HFFc6 (cell line): ENCODE measurements at regions not wholly inside any gene's neighbourhood (a gene's known extent, or its start where the extent isn't known, plus 50 kb on each side); places are given as distances from the start of the nearest gene placed in this dataset.

Experiments used
- DNase-seq: peaks from one replicate; pipeline ENCODE4 v3.0.0-alpha.2; 2018
- H3K27ac Mint-ChIP-seq: 2 replicates; pipeline ENCODE4 v1.8.0; 2020; ENCODE audit warnings: mild to moderate bottlenecking, mixed read lengths
- H3K27me3 Mint-ChIP-seq: 2 replicates; pipeline ENCODE4 v1.8.0; 2021; ENCODE audit warnings: mild to moderate bottlenecking, moderate library complexity, mixed read lengths; ENCODE audit not compliant: insufficient read depth
- H3K36me3 Mint-ChIP-seq: 2 replicates; pipeline ENCODE4 v1.8.0; 2021; ENCODE audit warnings: low read depth, mixed read lengths
- H3K4me1 Mint-ChIP-seq: 2 replicates; pipeline ENCODE4 v1.8.0; 2020; ENCODE audit warnings: low read depth, mixed read lengths
- H3K4me3 Mint-ChIP-seq: 2 replicates; pipeline ENCODE4 v1.8.0; 2020; ENCODE audit warnings: mild to moderate bottlenecking, moderate library complexity, mixed read lengths
- H3K9me3 Mint-ChIP-seq: 2 replicates; pipeline ENCODE4 v1.8.0; 2020; ENCODE audit warnings: mild to moderate bottlenecking, mixed read lengths
- CTCF ChIP-seq: fragments of 200-600 bp; sonication (generic); IDR thresholded peaks from 2 replicates; pipeline ENCODE4 v1.5.0; 2021; ENCODE audit warnings: antibody characterized with exemption, mild to moderate bottlenecking

GRCh38 chr2:21314322-21314835, 190.6 kb downstream of the TDRD15 start:
- no peak overlapping the region for H3K4me3 Mint-ChIP-seq
- peaks cover 41% of the 10 kb centered on the region for H3K9me3 Mint-ChIP-seq

GRCh38 chr2:21317131-21317530, 193.4 kb downstream of the TDRD15 start:
- peak; percentile 60 for TF ChIP-seq CTCF
- Mint-ChIP-seq H3K9me3 (peaks cover 38% of the 10 kb centered on the region), H3K27ac (no peak overlapping the region), H3K4me1 (no peaks in the 10 kb centered on the region), H3K36me3 (no peaks in the 10 kb centered on the region), H3K27me3 (no peaks in the 10 kb centered on the region), H3K4me3 (no peak overlapping the region)
- no peak for DNase-seq

More at GRCh38 chr2:21314322-21314835, 190.6 kb downstream of the TDRD15 start:
- DNase-seq, result no peak
- H3K4me1 Mint-ChIP-seq, result no peaks in the 10 kb centered on the region
- no peak for TF ChIP-seq CTCF
- no peak overlapping the region for H3K27ac Mint-ChIP-seq
- H3K27me3 Mint-ChIP-seq, result no peaks in the 10 kb centered on the region
- H3K36me3 Mint-ChIP-seq, result no peaks in the 10 kb centered on the region

- H3K27ac Mint-ChIP-seq, result no peak overlapping the region
- H3K27me3 Mint-ChIP-seq, result no peaks in the 10 kb centered on the region
- no peaks in the 10 kb centered on the region for H3K4me1 Mint-ChIP-seq
- H3K9me3 Mint-ChIP-seq, result peaks cover 35% of the 10 kb centered on the region
- DNase-seq, result no peak
- no peak for TF ChIP-seq CTCF
- no peaks in the 10 kb centered on the region for H3K36me3 Mint-ChIP-seq
- no peak overlapping the region for H3K4me3 Mint-ChIP-seq
These were observed 194.5 kb downstream of the TDRD15 start for GRCh38 chr2:21318263-21318662.

- no peak for DNase-seq
- Mint-ChIP-seq H3K9me3 (peaks cover 51% of the 10 kb centered on the region), H3K36me3 (peaks cover 5% of the 10 kb centered on the region; the same call in 1 of the 2 replicates), H3K27ac (no peak overlapping the region), H3K27me3 (no peaks in the 10 kb centered on the region; the same call in 1 of the 2 replicates), H3K4me3 (no peak overlapping the region), H3K4me1 (no peaks in the 10 kb centered on the region)
- TF ChIP-seq CTCF, result no peak
These were observed 202.4 kb downstream of the TDRD15 start for GRCh38 chr2:21326152-21326551.

- Mint-ChIP-seq H3K27ac (no peak overlapping the region), H3K27me3 (no peaks in the 10 kb centered on the region; the same call in 1 of the 2 replicates), H3K4me3 (no peak overlapping the region), H3K36me3 (peaks cover 5% of the 10 kb centered on the region; the same call in 1 of the 2 replicates), H3K4me1 (no peaks in the 10 kb centered on the region), H3K9me3 (peaks cover 51% of the 10 kb centered on the region)
- DNase-seq, result no peak
- no peak for TF ChIP-seq CTCF
These were observed 204.4 kb downstream of the TDRD15 start for GRCh38 chr2:21328177-21328576.
